ENCODE measurements at regions not wholly inside any gene's neighbourhood (a gene's known extent, or its start where the extent isn't known, plus 50 kb on each side); places are given as distances from the start of the nearest gene placed in this dataset.

DNA sequence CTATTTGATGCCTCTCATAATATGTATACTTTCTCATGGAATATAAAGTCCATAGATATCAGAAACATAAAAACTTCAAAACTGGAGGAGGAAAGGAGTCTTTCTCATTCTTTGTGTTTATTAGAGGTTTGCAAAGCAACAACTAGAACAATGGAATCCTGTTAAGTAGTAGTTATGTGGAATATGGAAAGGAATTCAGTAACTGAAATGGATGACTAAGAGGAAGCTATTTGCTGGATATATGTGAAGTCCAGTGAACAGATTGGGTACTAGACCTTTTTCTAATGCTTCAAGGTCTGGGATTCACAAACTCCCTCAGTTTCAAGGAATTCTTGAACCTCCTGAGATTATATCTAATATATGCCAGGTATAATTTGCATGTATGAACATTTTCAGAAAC is 353.6 kb upstream of the FANCL start:
- Histone ChIP-seq H2BK5ac (ENCODE audit: low read depth, low read length) (no peak overlapping the region), H3K9ac (replicated peaks in 1 of 4; ENCODE audit: extremely low read depth in 1 of 4, low read depth in 3 of 4, low read length in 3 of 4) (no peak overlapping the region), H3K79me1 (ENCODE audit: low read depth, low read length) (no peaks in the 10 kb centered on the region), H3K4me1 (replicated peaks in 1 of 4; ENCODE audit: control insufficient read depth in 3 of 4, insufficient read depth in 4 of 4, low read length in 3 of 4) (peaks cover 0 to 4% (median 0%) of the 10 kb centered on the region in 4 experiments; a peak in 1 of 7 replicates), H3K23me2 (ENCODE audit: low read depth, low read length) (no peaks in the 10 kb centered on the region), H2BK120ac (replicated peaks; ENCODE audit: low read depth, low read length) (no peak overlapping the region), H4K20me1 (replicated peaks in 1 of 2; ENCODE audit: control insufficient read depth in 1 of 2, insufficient read depth in 2 of 2, low read length in 2 of 2) (no peaks in the 10 kb centered on the region), H3K9me3 (ENCODE audit: insufficient read depth in 2 of 2, low read depth in 1 of 2, low read length in 1 of 2) (no peaks in the 10 kb centered on the region), H3K79me2 (ENCODE audit: control insufficient read depth in 1 of 2, insufficient read depth in 2 of 2, low read length in 2 of 2) (no peaks in the 10 kb centered on the region), H3K36me3 (ENCODE audit: control insufficient read depth in 2 of 4, insufficient read depth in 4 of 4, low read length in 3 of 4) (no peaks in the 10 kb centered on the region), H4K91ac (replicated peaks; ENCODE audit: insufficient read length, low read length) (no peak overlapping the region), H4K8ac (ENCODE audit: extremely low read depth, insufficient read depth, low read length) (no peak overlapping the region), H3K56ac (replicated peaks; ENCODE audit: insufficient read length, low read depth, low read length) (no peak overlapping the region), H3K4ac (replicated peaks; ENCODE audit: insufficient read length, low read depth, low read length) (no peak overlapping the region), H2BK20ac (ENCODE audit: low read length) (no peak overlapping the region), H3K18ac (ENCODE audit: extremely low read depth, low read length) (no peak overlapping the region), H3K27ac (ENCODE audit: low read depth, low read length) (no peak overlapping the region), H3K23ac (ENCODE audit: insufficient read length) (no peak overlapping the region), H2AFZ (ENCODE audit: low read length) (no peak overlapping the region), H2AK5ac (ENCODE audit: low read depth, low read length) (no peak overlapping the region), H4K5ac (ENCODE audit: insufficient read length, low read depth, low read length) (no peak overlapping the region), H2BK15ac (ENCODE audit: low read length) (no peak overlapping the region), H3K27me3 (replicated peaks in 1 of 4; ENCODE audit: control insufficient read depth in 3 of 4, extremely low read depth in 1 of 4, insufficient read depth in 3 of 4, low read length in 3 of 4) (no peaks in the 10 kb centered on the region), H3K4me2 (ENCODE audit: insufficient read depth in 1 of 2, low read depth in 2 of 2, low read length in 2 of 2) (no peak overlapping the region), H3K14ac (ENCODE audit: insufficient read length) (no peak overlapping the region), H2BK12ac (ENCODE audit: low read depth, low read length) (no peak overlapping the region), H3K4me3 (ENCODE audit: extremely low read depth in 1 of 4, insufficient read depth in 2 of 4, low read depth in 3 of 4, low read length in 4 of 4) (no peak overlapping the region)
- ChIA-PET CTCF (ENCODE audit: partially characterized antibody) (interaction anchor here (0.8 to 2.5 kb wide), 12 partner anchors 10 to 147 kb away, joined by 3 to 11 read pairs (median 4); no protein-coding TSS in a partner anchor), POLR2A (ENCODE audit: partially characterized antibody) (interaction anchor here (1.1 kb wide), 1 partner anchor 9 kb away, joined by 3 read pairs; no protein-coding TSS in a partner anchor)
- DNase-seq (ENCODE audit: low read depth in 1 of 2, low spot score in 2 of 2) (no peak), FAIRE-seq (no peak)
- TF ChIP-seq RNF2 (IDR thresholded peaks at IDR 0.05; ENCODE audit: borderline replicate concordance, low read depth, low read length, missing control alignments, poor library complexity, severe bottlenecking) = no peak
- no peak for TF ChIP-seq GTF2F1 (IDR thresholded peaks at IDR 0.05; ENCODE audit: borderline replicate concordance, low read depth, low read length)
- TF ChIP-seq HDAC2 (IDR thresholded peaks at IDR 0.05; ENCODE audit: borderline replicate concordance in 1 of 2, low read depth in 2 of 2, low read length in 2 of 2) = no peak
- TF ChIP-seq TAF1 (IDR thresholded peaks at IDR 0.05; ENCODE audit: low read depth, low read length) = no peak
- TF ChIP-seq EP300 (IDR thresholded peaks at IDR 0.05; ENCODE audit: borderline replicate concordance in 1 of 2, low read depth in 2 of 2, low read length in 2 of 2) = no peak
- TF ChIP-seq SIN3A (conservative IDR thresholded peaks at IDR 0.05 in 1 of 2, IDR thresholded peaks at IDR 0.05 in 1 of 2; ENCODE audit: low read depth in 1 of 2, low read length in 2 of 2) = no peak
- no peak for TF ChIP-seq CEBPB (IDR thresholded peaks at IDR 0.05; ENCODE audit: low read depth, low read length)
- TF ChIP-seq CBX5 (IDR thresholded peaks at IDR 0.05; ENCODE audit: low read depth, low read length) = no peak
- no peak for TF ChIP-seq KDM5A (IDR thresholded peaks at IDR 0.05; ENCODE audit: low read length)
- TF ChIP-seq, protein P1, sequence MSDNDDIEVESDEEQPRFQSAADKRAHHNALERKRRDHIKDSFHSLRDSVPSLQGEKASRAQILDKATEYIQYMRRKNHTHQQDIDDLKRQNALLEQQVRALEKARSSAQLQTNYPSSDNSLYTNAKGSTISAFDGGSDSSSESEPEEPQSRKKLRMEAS (IDR thresholded peaks at IDR 0.05) = no peak
- TF ChIP-seq BACH1 (IDR thresholded peaks at IDR 0.05; ENCODE audit: low read length) = no peak
- no peak for TF ChIP-seq CBX8 (IDR thresholded peaks at IDR 0.05; ENCODE audit: borderline replicate concordance, low read depth, low read length)
